NCI-H146 (cell line): ENCODE measurements at regions not wholly inside any gene's neighbourhood (a gene's known extent, or its start where the extent isn't known, plus 50 kb on each side); places are given as distances from the start of the nearest gene placed in this dataset.
"Not testable (repeated sequence)": the region's sequence is repeated elsewhere in the genome, so short reads cannot be mapped to it uniquely, and the experiment has no call there.

Source experiments
- DNase-seq: peaks from one replicate; lab custom pipeline; 2025; lab: John Stamatoyannopoulos, UW

DNA sequence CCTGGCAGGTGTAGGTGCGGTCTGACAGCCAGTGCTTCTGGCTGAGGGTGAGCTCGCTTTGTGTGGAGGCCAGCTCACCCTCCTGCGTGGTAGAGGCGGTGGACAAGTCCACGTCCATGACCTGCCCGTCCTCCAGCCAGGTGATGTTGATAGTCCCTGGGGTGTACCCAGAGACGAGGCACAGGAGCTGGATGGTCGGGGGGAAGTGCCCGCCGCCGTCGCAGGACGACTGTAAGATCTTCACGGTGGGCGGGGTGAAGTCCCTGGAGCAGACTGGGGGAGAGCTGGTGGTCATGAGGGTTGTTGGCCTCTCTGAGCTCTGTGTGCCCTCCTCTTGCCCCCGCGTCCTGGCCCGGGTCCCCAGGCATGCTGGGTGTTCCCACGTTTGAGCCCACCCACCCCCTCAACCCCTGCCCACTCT is 74.6 kb downstream of the TMEM121 start:
- no peak for DNase-seq

GRCh38 chr14:105601360-105602242 is 75.2 kb downstream of the TMEM121 start:
- no peak for DNase-seq

GRCh38 chr14:105602243-105602750 is 75.9 kb downstream of the TMEM121 start:
- no peak for DNase-seq

DNA sequence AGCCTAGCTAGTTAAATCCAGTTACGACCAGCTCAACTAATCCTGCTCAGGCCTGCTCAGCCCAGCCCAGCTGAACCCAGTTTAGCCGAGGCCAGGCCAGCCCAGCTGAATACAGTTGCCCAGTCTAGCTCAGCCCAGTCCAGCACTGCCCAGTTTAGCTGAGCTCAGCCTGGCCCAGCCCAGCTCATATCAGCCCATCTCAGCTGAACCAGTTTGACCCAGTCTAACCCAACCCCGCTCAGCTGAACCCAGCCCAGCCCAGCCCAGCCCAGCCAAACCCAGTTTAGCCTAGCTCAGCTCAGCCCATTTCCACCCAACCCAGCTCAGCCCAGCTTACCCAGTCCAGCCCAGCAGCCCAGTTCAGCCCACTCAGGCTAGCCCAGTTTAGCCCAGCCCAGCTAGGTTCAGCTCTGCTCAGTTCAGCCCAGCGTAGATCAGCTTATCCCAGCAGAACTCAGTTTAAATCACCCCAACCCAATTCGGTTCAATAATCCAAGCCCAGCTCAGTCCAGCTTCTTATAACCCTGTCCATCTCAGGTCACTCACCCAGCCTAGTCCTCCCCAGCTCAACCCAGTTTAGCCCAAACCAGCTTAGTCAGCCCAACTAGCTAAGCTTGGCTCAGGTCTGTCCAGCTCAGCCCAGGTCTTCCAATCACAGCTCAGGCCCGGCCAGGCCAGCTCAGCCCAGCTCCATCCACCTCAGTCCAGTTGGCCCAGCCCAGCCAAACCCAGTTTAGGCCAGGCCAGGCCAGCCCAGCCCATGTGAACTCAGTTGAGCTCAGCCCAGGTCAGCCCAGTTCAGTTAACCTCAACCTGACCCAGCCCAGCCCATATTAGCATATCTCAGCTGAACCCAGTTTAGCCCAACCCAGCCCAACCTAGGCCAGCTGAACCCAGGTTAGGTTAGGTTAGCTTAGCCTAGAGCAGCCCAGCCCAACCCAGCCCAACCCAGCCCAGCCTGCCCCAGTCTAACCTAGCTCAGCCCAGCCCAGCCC is 76.7 kb downstream of the TMEM121 start:
- DNase-seq = no peak

DNA sequence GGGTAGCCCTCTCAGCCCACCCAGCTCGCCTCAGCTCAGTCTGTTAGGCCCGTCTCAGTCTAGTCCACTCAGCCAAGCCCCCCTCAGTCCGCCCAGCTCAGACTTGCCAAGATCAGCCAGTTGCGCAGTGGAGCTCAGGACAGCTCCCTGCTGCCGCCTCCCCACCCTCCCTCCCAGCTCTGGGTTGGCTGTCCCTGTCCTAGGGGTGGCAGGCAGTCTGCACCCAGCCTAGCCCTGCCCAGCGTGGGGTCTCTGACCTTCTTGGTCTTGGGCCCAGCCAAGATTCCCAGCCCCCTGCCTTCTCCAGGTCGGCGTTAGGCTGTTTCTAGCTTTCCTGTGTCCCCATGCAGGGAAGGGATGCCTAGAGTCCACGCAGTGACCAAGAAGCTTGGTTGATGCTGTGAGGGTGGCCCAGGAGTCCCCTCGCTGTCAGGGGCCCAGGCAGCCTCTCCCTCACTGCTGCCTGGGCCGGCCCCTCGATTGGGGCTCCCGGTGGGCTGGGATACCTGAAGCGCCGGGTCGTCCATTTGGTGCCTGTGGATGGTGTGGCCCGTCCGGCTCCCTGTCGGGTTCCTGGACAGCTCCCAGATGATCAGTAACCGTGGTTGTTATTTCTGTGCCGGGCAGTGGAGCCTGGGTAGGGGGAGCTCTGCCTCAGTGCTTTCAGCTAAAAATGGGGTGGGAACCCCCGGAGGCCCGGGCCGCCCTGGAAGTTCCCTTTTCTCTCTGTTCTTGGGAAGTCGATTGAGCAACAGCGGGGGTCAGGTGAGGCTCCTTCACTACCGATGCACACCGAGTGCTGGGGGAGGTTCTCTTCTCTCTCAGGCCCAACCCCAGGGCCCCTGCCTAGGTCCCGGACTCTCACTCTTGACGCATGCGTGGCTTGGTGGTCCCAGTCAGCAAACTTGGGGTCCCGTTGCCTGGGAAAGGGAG is 78.4 kb downstream of the TMEM121 start:
- not testable (repeated sequence) for DNase-seq

- DNase-seq = no peak
Measured at GRCh38 chr14:105605464-105606304, 79.3 kb downstream of the TMEM121 start.

- not testable (repeated sequence) for DNase-seq
Measured at GRCh38 chr14:105606305-105606975, 80.1 kb downstream of the TMEM121 start.

DNA sequence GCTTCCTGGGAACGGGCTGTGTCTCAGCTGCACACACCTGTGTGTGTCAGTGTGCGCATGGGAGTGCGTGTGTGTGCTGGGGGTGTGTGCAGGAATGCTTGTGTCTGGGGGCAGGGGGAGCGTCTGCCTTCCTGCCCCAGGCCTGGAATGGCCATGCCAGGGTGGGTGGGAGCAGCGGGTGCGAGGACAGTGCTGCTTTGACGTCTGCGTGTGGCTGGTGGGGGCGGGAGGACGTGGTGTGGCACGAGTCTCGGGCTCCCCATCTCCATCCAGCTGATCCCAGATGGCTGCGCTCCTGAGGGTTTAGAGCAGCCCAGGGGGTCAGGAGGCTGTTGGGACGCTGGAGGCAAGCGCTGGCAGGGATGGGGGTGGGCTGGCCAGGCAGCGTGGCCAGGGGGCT is 80.6 kb downstream of the TMEM121 start:
- not testable (repeated sequence) for DNase-seq

- DNase-seq = not testable (repeated sequence)
Measured at GRCh38 chr14:105614987-105615386, 88.6 kb downstream of the TMEM121 start.

DNA sequence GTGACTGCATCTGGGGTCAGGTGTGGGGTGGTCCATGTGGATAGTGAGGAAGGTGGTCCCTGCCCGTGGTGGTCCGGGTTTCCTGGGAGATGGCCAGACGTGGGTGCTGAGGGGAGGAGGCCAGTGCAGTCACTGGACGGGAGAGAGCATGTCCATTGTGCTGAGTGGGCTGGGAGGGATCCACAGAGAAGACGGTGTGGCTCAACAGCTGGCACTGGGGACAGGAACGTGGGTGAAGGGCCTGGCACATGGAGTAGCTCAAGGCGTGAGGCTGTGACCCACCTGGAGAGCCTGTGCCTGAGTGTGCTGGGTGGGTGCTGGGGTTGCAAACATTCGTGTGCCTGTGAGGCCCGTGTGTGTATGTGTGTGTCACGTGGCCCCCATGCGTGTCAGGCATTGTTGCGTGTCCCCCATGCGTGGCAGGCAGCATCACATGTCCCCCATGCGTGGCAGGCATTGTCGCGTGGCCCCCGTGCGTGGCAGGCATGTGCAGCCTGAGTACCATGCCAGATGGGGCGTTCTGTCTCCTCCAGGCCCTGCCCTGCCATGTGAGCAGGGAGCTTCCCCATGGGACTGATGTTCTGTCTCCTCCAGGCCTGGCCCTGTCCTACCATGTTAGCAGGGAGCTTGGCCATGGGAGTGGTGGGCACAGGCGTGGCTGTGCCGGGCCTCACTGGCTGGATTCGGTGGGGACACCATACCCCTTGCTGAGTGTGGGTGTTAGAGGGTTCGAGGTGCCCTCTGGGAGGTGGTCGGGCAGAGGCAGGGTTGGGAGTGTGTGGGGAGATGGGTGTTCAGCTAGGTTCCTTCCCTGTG is 89.8 kb downstream of the TMEM121 start:
- DNase-seq = not testable (repeated sequence)

DNA sequence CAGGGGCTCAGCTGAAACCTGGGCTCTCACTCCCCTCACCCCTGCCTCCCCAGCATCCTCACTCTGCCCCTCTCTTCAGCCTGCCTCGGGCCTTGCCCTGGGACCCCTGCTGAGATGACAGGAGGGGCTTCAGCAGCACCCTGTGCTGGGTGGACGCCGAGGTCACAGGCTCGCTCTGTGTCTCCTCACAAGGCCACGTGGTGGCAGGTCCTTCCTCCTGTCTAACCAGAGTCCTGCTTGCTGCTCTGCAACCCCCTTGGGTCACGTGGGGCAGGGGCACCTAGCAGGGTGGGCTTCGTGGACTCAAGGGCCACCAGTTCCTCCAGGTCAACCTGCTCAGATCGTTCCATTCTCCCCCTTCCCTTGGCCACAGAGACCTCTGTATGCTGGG is 90.4 kb downstream of the TMEM121 start:
- DNase-seq = no peak

- no peak for DNase-seq
Measured at GRCh38 chr14:105617201-105617777, 90.9 kb downstream of the TMEM121 start.

GRCh38 chr14:105617805-105618204 is 91.4 kb downstream of the TMEM121 start:
- not testable (repeated sequence) for DNase-seq

GRCh38 chr14:105619324-105619723 is 92.9 kb downstream of the TMEM121 start:
- not testable (repeated sequence) for DNase-seq

DNA sequence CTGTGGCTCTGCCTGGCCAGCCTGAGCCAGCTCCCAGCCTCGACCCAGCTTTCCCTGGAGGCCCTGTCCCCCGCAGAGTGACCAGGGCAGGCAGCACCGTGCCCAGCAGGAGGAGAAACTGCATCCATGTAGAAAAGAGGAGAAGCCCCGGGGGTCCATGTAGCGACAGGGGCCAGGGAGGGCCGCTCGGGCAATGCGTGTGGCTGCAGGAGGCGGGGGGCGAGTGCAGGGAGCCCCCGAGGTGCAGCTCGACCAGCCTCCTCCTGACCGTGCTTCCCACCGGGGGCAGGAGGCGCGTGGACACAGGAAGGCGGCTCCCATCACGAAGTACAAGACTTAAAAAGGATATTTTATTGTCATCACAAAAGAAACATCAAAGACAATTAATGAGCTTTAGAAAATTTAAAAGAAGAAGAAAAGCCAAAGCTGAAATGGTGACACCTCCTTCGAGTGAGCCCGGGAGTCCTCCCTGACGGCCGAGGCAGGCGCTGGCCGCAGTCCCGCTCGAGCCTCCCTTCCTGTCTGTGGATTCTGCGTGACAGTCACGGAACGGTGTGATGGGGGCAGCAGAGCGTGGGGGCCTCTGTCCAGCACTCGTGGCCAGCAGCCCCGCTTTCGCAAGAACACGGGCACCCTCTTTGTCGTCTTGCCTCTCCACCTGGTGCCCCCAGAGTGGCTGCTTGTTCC is 93.9 kb downstream of the TMEM121 start:
- not testable (repeated sequence) for DNase-seq

DNA sequence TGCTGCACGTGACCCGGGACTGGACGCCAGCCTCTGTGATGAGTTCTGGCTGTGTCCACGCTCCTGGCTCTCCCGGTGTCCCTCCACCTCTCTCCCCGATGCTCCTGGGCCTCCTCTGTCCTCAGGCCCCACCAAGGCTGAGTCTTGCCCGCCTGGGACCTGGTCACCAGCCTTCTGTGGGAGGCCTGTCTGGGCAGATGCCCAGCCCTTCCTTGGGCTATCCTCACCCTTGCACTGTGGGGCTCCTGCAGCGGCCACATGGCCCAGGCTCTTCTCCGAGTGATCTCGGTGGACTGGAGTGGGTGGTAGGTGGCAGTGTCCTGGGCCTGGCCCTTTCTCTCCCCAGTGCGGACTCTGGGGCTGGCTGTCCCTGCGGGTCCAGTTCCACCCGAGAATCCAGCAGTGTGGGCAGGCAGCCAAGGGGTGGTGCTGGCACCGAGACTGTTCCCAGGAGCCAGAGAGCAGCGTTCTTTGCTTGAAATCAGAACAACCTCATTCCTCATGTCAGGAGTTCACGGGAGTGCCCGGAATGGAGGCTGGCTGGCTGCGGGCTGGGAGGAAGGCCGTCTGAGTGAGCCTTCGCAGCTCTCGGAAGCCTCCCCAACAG is 94.6 kb downstream of the TMEM121 start:
- not testable (repeated sequence) for DNase-seq
